Thoracic aorta (tissue), 2 donors: ENCODE measurements at regions not wholly inside any gene's neighbourhood (a gene's known extent, or its start where the extent isn't known, plus 50 kb on each side); places are given as distances from the start of the nearest gene placed in this dataset.

Experiments
- ATAC-seq: fragments of 150-250 bp; one replicate; pipeline ENCODE4 v1.8.0; 2017; ENCODE audit warnings: low read depth; ENCODE audit not compliant: insufficient number of reproducible peaks, low FRiP score
- DNase-seq: peaks from one replicate; pipeline ENCODE4 v3.0.0-alpha.2; 2020; ENCODE audit warnings: low spot score
- H3K27ac ChIP-seq, 2 donors: fragments of 200-600 bp; sonication (generic); 1 replicate in 1 of 2; 2 replicates in 1 of 2; pipeline ENCODE4 v1.5.1; 2016; ENCODE audit warnings: mild to moderate bottlenecking in 2 of 2, moderate library complexity in 2 of 2
- H3K27me3 ChIP-seq: fragments of 200-600 bp; sonication (generic); replicated peaks from 2 replicates; pipeline ENCODE4 v1.6.0; 2016; ENCODE audit warnings: mild to moderate bottlenecking; ENCODE audit not compliant: insufficient read depth
- H3K36me3 ChIP-seq: fragments of 200-600 bp; sonication (generic); one replicate; pipeline ENCODE4 v1.5.1; 2016
- H3K4me1 ChIP-seq, 2 donors: fragments of 200-600 bp; sonication (generic); 1 replicate in 1 of 2; 2 replicates in 1 of 2; pipeline versions ENCODE4 v1.5.1 to v1.6.0; 2016; ENCODE audit warnings: low read depth in 2 of 2, mild to moderate bottlenecking in 1 of 2; ENCODE audit not compliant: control insufficient read depth in 1 of 2
- H3K4me3 ChIP-seq: fragments of 200-600 bp; sonication (generic); 2 replicates; pipeline ENCODE4 v1.5.1; 2016; ENCODE audit warnings: mild to moderate bottlenecking
- H3K9me3 ChIP-seq: fragments of 200-600 bp; sonication (generic); 2 replicates; pipeline ENCODE4 v1.5.1; 2016
- TF ChIP-seq, protein P1 (sequence below): fragments of 200-600 bp; sonication (generic); IDR thresholded peaks from one replicate; pipeline ENCODE4 v1.5.1; 2019; ENCODE audit warnings: antibody characterized with exemption

DNA sequence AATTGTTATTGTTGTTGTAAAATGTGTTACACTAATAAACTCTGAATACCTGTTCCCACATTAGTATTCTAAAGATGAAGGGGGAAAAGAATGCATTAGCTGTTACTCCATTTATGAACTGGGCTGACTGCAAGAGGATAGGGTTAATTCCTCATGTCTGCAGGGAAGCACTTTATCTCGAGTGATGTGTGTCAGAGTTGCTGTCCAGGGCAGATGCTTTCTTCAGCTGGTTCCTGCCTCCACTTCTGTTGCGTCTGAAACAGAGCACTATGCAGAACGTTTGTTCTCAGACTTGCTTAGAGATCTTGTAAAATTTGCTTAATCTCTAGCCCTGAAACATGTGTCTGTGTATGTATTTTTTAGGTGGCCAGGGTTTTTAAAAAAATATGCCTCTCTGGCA is 318.8 kb downstream of the SPRY2 start:
- no peaks in the 10 kb centered on the region for H3K9me3 ChIP-seq
- TF ChIP-seq, protein P1, sequence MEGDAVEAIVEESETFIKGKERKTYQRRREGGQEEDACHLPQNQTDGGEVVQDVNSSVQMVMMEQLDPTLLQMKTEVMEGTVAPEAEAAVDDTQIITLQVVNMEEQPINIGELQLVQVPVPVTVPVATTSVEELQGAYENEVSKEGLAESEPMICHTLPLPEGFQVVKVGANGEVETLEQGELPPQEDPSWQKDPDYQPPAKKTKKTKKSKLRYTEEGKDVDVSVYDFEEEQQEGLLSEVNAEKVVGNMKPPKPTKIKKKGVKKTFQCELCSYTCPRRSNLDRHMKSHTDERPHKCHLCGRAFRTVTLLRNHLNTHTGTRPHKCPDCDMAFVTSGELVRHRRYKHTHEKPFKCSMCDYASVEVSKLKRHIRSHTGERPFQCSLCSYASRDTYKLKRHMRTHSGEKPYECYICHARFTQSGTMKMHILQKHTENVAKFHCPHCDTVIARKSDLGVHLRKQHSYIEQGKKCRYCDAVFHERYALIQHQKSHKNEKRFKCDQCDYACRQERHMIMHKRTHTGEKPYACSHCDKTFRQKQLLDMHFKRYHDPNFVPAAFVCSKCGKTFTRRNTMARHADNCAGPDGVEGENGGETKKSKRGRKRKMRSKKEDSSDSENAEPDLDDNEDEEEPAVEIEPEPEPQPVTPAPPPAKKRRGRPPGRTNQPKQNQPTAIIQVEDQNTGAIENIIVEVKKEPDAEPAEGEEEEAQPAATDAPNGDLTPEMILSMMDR, result no peak
- H3K4me1 ChIP-seq, result no peaks in the 10 kb centered on the region
- ATAC-seq (no peak), DNase-seq (no peak)
- no peak overlapping the region for H3K4me3 ChIP-seq
- H3K36me3 ChIP-seq, result no peaks in the 10 kb centered on the region
- H3K27me3 ChIP-seq, result no peaks in the 10 kb centered on the region
- H3K27ac ChIP-seq, result no peak overlapping the region

DNA sequence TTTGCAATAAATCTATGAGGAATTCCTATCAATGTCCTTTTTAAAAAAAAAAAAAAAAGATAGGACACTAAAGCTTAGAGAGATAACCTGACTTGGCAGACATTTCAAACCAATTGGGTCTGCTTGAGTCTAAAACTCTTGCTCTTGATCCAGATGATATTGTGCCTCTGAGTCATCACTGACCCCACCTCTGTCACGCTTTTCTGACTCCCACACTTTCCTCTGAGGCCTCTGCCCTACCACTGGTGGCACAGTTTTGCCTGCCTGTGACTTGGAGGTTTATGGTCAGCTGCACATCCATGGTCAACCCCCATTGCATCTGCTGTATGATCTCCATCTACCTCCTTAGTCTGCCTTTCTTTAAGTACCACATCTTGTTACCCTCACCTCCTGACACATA is 328.7 kb downstream of the SPRY2 start:
- Histone ChIP-seq H3K4me1 (peaks cover 6 to 11% of the 10 kb centered on the region in 2 donors), H3K27me3 (no peaks in the 10 kb centered on the region), H3K9me3 (no peaks in the 10 kb centered on the region), H3K36me3 (no peaks in the 10 kb centered on the region), H3K27ac (no peak overlapping the region), H3K4me3 (no peak overlapping the region)
- no peak for DNase-seq
- no peak for ATAC-seq
- TF ChIP-seq, protein P1, result no peak

DNA sequence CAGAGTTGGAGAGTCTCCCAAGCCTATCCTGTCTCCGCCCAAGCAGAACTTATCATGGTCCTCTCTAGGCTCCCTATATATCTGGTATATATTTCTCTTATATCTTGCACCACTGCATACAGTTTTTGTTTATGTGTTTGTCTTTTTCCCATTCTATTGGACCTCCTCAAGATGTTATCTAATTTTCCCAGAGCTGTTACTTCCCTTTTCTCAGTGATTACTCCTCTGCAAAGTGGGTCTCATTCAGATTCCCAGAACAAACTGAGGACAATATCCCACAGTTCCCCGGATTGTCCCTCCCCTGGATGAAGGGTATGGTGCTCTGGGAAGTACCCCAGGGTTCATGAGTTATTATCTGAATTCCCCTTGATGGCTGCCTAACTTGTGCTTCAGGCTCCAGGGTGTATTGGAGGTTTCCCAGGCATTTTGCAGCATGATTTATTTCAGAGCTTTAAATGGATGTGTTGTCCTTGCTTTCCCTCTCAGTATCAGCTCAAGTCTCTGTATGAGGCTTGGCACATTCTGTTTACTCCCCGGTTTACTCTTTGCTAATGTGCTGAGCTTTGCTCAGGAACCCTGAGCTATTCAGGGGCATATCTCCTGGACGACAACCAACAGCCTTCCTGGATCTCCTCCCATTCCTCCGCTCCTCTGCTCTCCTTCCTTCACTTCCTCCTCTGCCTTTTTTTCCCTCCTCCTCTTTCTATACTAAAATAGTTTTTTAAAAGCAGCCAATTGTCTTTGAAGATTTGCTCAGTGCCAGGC is 329.3 kb downstream of the SPRY2 start:
- Histone ChIP-seq H3K4me3 (no peak overlapping the region), H3K36me3 (no peaks in the 10 kb centered on the region), H3K27me3 (no peaks in the 10 kb centered on the region), H3K27ac (no peak overlapping the region), H3K4me1 (peaks cover 6 to 11% of the 10 kb centered on the region in 2 donors), H3K9me3 (no peaks in the 10 kb centered on the region)
- TF ChIP-seq, protein P1, result no peak
- DNase-seq (no peak), ATAC-seq (no peak)

DNA sequence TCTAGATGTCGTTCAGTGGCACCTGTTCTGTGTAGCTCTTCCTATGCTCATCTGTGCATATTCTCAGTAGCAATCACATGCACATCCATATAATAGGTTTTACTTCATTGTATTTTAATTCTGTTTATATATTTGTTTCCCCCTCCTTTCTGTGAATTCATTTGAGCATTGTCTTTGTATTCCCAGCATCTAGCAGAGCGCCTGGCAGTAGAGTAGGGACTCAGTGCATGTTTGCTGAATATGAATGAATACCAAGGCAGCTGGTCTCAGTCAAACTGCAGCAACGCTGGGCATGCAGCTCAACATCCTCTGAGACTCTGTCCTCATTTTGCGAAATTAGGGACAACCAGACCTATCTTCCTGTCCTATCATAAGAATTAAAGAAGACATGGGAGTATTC is 330.1 kb downstream of the SPRY2 start:
- DNase-seq, result no peak
- TF ChIP-seq, protein P1, result no peak
- no peak for ATAC-seq
- Histone ChIP-seq H3K4me1 (peaks cover 6 to 11% of the 10 kb centered on the region in 2 donors), H3K4me3 (no peak overlapping the region), H3K36me3 (no peaks in the 10 kb centered on the region), H3K27me3 (no peaks in the 10 kb centered on the region), H3K27ac (no peak overlapping the region), H3K9me3 (no peaks in the 10 kb centered on the region)

DNA sequence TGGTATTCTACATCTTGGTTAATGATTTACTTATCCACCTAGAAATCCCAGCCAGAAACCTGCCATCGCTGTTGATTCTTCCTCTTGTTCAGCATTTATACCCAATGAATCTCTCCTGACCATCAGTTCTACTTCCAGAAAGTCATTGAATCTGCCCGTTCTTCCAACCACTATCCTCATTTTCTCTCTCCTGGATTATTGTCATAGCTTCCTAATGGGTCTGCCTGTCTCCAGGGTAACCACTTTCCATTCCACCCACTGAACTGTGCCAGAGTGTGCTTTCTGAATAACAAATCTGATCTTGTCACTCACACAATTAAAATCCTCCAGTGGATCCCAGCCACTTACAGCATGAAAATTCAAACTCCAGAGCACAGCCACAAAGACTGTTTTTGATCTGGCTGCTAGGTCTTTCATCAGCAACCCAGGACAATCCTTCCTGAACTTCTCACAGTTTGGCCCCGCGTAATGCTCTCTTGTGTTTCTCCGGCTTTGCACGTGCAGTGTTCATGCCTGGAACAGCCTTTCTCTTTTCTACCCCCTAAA is 330.6 kb downstream of the SPRY2 start:
- Histone ChIP-seq H3K4me3 (no peak overlapping the region), H3K4me1 (peaks cover 6 to 11% of the 10 kb centered on the region in 2 donors), H3K27ac (no peak overlapping the region), H3K36me3 (no peaks in the 10 kb centered on the region), H3K9me3 (no peaks in the 10 kb centered on the region), H3K27me3 (no peaks in the 10 kb centered on the region)
- TF ChIP-seq, protein P1, result no peak
- ATAC-seq, result no peak
- DNase-seq, result no peak
